PC-3 (cell line): ENCODE measurements at regions not wholly inside any gene's neighbourhood (a gene's known extent, or its start where the extent isn't known, plus 50 kb on each side); places are given as distances from the start of the nearest gene placed in this dataset.

Source experiments
- CTCF ChIP-seq: fragments of 300-600 bp; sonication (generic); conservative IDR thresholded peaks from 2 replicates; pipeline ENCODE4 v1.5.1; 2017; ENCODE audit warnings: antibody characterized with exemption, low read depth, mild to moderate bottlenecking, low read length
- EZH2phosphoT487 ChIP-seq: fragments of 300-600 bp; sonication (generic); IDR thresholded peaks from 2 replicates; pipeline ENCODE4 v1.6.1; 2018; ENCODE audit warnings: mild to moderate bottlenecking, antibody characterized with exemption, low read length, borderline replicate concordance

GRCh38 chr14:99322731-99323599 is 51.0 kb upstream of the BCL11B start:
- TF ChIP-seq CTCF (no peak), EZH2phosphoT487 (no peak)
